Astrocyte (in vitro differentiated cells and primary cell): ENCODE measurements at regions not wholly inside any gene's neighbourhood (a gene's known extent, or its start where the extent isn't known, plus 50 kb on each side); places are given as distances from the start of the nearest gene placed in this dataset.

Experiments
- DNase-seq: peaks from one replicate; pipeline ENCODE4 v3.0.0-alpha.2; 2010; ENCODE audit warnings: low read depth
- FAIRE-seq: peaks from 2 replicates; lab custom pipeline; 2011; peaks lifted over from hg19 to GRCh38; lab: Jason Lieb, UNC
- H2AFZ ChIP-seq: 2 replicates; pipeline ENCODE4 v1.6.0; 2012; ENCODE audit warnings: low read depth, low read length, inconsistent platforms
- H3K27ac ChIP-seq: 2 replicates; pipeline ENCODE4 v1.5.1; 2011; ENCODE audit warnings: low read depth, low read length, inconsistent platforms
- H3K27me3 ChIP-seq: 2 replicates; pipeline ENCODE4 v1.6.0; 2011; ENCODE audit warnings: low read length, inconsistent platforms; ENCODE audit not compliant: insufficient read depth
- H3K36me3 ChIP-seq: 2 replicates; pipeline ENCODE4 v1.5.1; 2011; ENCODE audit warnings: low read length, inconsistent platforms; ENCODE audit not compliant: insufficient read depth
- H3K4me1 ChIP-seq: 2 replicates; pipeline ENCODE4 v1.5.1; 2011; ENCODE audit warnings: low read length, inconsistent platforms; ENCODE audit not compliant: insufficient read depth
- H3K4me2 ChIP-seq: 2 replicates; pipeline ENCODE4 v1.6.0; 2012; ENCODE audit warnings: low read length, inconsistent platforms
- H3K4me3 ChIP-seq: 2 replicates; pipeline ENCODE4 v1.5.1; 2011; ENCODE audit warnings: low read depth, mild to moderate bottlenecking, low read length, inconsistent platforms; ENCODE audit not compliant: insufficient read depth
- H3K79me2 ChIP-seq: 2 replicates; pipeline ENCODE4 v1.6.0; 2012; ENCODE audit warnings: mild to moderate bottlenecking, low read length, inconsistent platforms; ENCODE audit not compliant: insufficient read depth
- H3K9ac ChIP-seq: 2 replicates; pipeline ENCODE4 v1.6.0; 2012; ENCODE audit warnings: mild to moderate bottlenecking, low read length, inconsistent platforms
- H3K9me3 ChIP-seq: 2 replicates; pipeline ENCODE4 v1.5.1; 2012; ENCODE audit warnings: low read depth, mild to moderate bottlenecking, low read length, inconsistent platforms; ENCODE audit not compliant: insufficient read depth
- H4K20me1 ChIP-seq: 2 replicates; pipeline ENCODE4 v1.6.0; 2012; ENCODE audit warnings: low read length, inconsistent platforms; ENCODE audit not compliant: insufficient read depth
- H3K27ac Mint-ChIP-seq: one replicate; pipeline ENCODE4 v1.8.0; 2021; ENCODE audit warnings: mild to moderate bottlenecking, mixed read lengths; ENCODE audit not compliant: unreplicated experiment
- H3K27me3 Mint-ChIP-seq: one replicate; pipeline ENCODE4 v1.8.0; 2021; ENCODE audit warnings: low read depth, mixed read lengths; ENCODE audit not compliant: unreplicated experiment
- H3K36me3 Mint-ChIP-seq: one replicate; pipeline ENCODE4 v1.8.0; 2021; ENCODE audit warnings: low read depth, mixed read lengths; ENCODE audit not compliant: unreplicated experiment
- H3K4me1 Mint-ChIP-seq: one replicate; pipeline ENCODE4 v1.8.0; 2021; ENCODE audit warnings: low read depth, mixed read lengths; ENCODE audit not compliant: unreplicated experiment
- H3K4me3 Mint-ChIP-seq: one replicate; pipeline ENCODE4 v1.8.0; 2021; ENCODE audit warnings: mild to moderate bottlenecking, moderate library complexity, mixed read lengths; ENCODE audit not compliant: unreplicated experiment
- H3K9me3 Mint-ChIP-seq: one replicate; pipeline ENCODE4 v1.8.0; 2021; ENCODE audit warnings: mild to moderate bottlenecking, mixed read lengths; ENCODE audit not compliant: unreplicated experiment
- CTCF ChIP-seq: IDR thresholded peaks from 2 replicates; pipeline ENCODE4 v1.5.1; 2011; ENCODE audit warnings: low read depth, mild to moderate bottlenecking, inconsistent platforms, low read length, moderate library complexity; ENCODE audit not compliant: insufficient read depth
- EZH2 ChIP-seq: IDR thresholded peaks from 2 replicates; pipeline ENCODE4 v1.6.1; 2012; ENCODE audit warnings: mild to moderate bottlenecking, low read length, inconsistent platforms; ENCODE audit not compliant: insufficient read depth

- no peak for TF ChIP-seq CTCF
- TF ChIP-seq EZH2, result no peak
- no peak overlapping the region for H3K4me2 ChIP-seq
- Mint-ChIP-seq H3K27me3 (peaks cover under 1% of the 10 kb centered on the region), H3K27ac (no peak overlapping the region), H3K4me3 (no peak overlapping the region), H3K9me3 (peaks cover 6% of the 10 kb centered on the region), H3K36me3 (peaks cover 2% of the 10 kb centered on the region), H3K4me1 (peaks cover 18% of the 10 kb centered on the region)
- no peaks in the 10 kb centered on the region for H3K9me3 ChIP-seq
- DNase-seq, result no peak
- H3K9ac ChIP-seq, result no peak overlapping the region
- H3K4me1 ChIP-seq, result no peaks in the 10 kb centered on the region
- H3K27me3 ChIP-seq, result no peaks in the 10 kb centered on the region
- no peaks in the 10 kb centered on the region for H4K20me1 ChIP-seq
- no peak overlapping the region for H3K27ac ChIP-seq
- no peak for FAIRE-seq
- H2AFZ ChIP-seq, result no peak overlapping the region
- H3K79me2 ChIP-seq, result no peaks in the 10 kb centered on the region
- no peaks in the 10 kb centered on the region for H3K36me3 ChIP-seq
- no peak overlapping the region for H3K4me3 ChIP-seq
Measured at GRCh38 chr6:130529569-130530149, 163.8 kb downstream of the TMEM200A start.

GRCh38 chr6:130534627-130535026, 168.8 kb downstream of the TMEM200A start:
- Histone ChIP-seq H3K4me1 (no peaks in the 10 kb centered on the region), H3K79me2 (no peaks in the 10 kb centered on the region), H2AFZ (no peak overlapping the region), H3K27ac (no peak overlapping the region), H3K9me3 (peaks cover 2% of the 10 kb centered on the region), H3K4me2 (no peak overlapping the region), H3K36me3 (no peaks in the 10 kb centered on the region), H3K4me3 (no peak overlapping the region), H3K27me3 (no peaks in the 10 kb centered on the region), H3K9ac (no peak overlapping the region), H4K20me1 (no peaks in the 10 kb centered on the region)
- Mint-ChIP-seq H3K4me3 (no peak overlapping the region), H3K27me3 (no peaks in the 10 kb centered on the region), H3K4me1 (peaks cover 4% of the 10 kb centered on the region), H3K36me3 (peaks cover 2% of the 10 kb centered on the region), H3K27ac (no peak overlapping the region), H3K9me3 (peaks cover 11% of the 10 kb centered on the region)
- TF ChIP-seq EZH2, result no peak
- no peak for TF ChIP-seq CTCF
- FAIRE-seq (no peak), DNase-seq (no peak)

DNA sequence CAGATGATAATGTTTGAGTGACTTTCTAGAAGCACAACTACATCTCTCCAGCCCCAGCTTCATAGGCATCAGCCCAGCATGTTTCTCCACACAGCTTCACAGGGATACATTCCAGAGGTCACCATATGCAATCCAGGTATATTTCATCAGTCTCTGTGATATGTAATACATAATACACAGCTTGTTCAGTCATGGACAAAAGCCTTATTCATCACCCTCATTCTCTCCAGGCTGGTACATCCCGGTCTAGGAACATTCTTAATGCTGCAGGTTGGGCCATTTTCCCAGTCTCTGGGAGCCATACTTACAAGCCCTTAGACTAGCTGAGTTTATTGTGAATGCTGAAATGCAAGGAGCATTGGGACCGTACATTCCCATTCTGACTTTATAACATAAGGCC, 169.4 kb downstream of the TMEM200A start:
- no peaks in the 10 kb centered on the region for H4K20me1 ChIP-seq
- Mint-ChIP-seq H3K27ac (no peak overlapping the region), H3K36me3 (peaks cover 2% of the 10 kb centered on the region), H3K9me3 (peaks cover 13% of the 10 kb centered on the region), H3K27me3 (no peaks in the 10 kb centered on the region), H3K4me1 (peaks cover 4% of the 10 kb centered on the region), H3K4me3 (no peak overlapping the region)
- FAIRE-seq (no peak), DNase-seq (no peak)
- no peak overlapping the region for H2AFZ ChIP-seq
- H3K4me3 ChIP-seq, result no peak overlapping the region
- H3K9me3 ChIP-seq, result peaks cover 2% of the 10 kb centered on the region
- H3K27ac ChIP-seq, result no peak overlapping the region
- no peaks in the 10 kb centered on the region for H3K27me3 ChIP-seq
- H3K4me1 ChIP-seq, result no peaks in the 10 kb centered on the region
- no peaks in the 10 kb centered on the region for H3K79me2 ChIP-seq
- no peak overlapping the region for H3K9ac ChIP-seq
- no peak overlapping the region for H3K4me2 ChIP-seq
- TF ChIP-seq CTCF (no peak), EZH2 (no peak)
- H3K36me3 ChIP-seq, result no peaks in the 10 kb centered on the region
